Mucosa of rectum (tissue), 2 donors: ENCODE measurements at regions not wholly inside any gene's neighbourhood (a gene's known extent, or its start where the extent isn't known, plus 50 kb on each side); places are given as distances from the start of the nearest gene placed in this dataset.
"Not testable (repeated sequence)": the region's sequence is repeated elsewhere in the genome, so short reads cannot be mapped to it uniquely, and the experiment has no call there.

Experiments used
- H3K27ac ChIP-seq, 2 donors: one replicate each; pipeline ENCODE4 v1.7.0; 2013; ENCODE audit warnings: inconsistent platforms in 2 of 2, low read depth in 2 of 2, low read length in 2 of 2
- H3K27me3 ChIP-seq, 2 donors: one replicate each; pipeline ENCODE4 v1.7.0; 2013; ENCODE audit warnings: low read length in 2 of 2; ENCODE audit not compliant: control insufficient read depth in 2 of 2, insufficient read depth in 2 of 2
- H3K36me3 ChIP-seq, 2 donors: one replicate each; pipeline ENCODE4 v1.7.0; 2013; ENCODE audit warnings: low read length in 2 of 2; ENCODE audit not compliant: control insufficient read depth in 2 of 2, insufficient read depth in 2 of 2
- H3K4me1 ChIP-seq, 2 donors: one replicate each; pipeline ENCODE4 v1.7.0; 2013; ENCODE audit warnings: low read length in 2 of 2, mild to moderate bottlenecking in 1 of 2; ENCODE audit not compliant: control insufficient read depth in 2 of 2, insufficient read depth in 2 of 2
- H3K4me3 ChIP-seq, 2 donors: one replicate each; pipeline ENCODE4 v1.7.0; 2013; ENCODE audit warnings: low read length in 2 of 2
- H3K9ac ChIP-seq, 2 donors: one replicate each; pipeline ENCODE4 v1.7.0; 2013; ENCODE audit warnings: low read length in 2 of 2, low read depth in 1 of 2, mild to moderate bottlenecking in 1 of 2
- H3K9me3 ChIP-seq, 2 donors: one replicate each; pipeline ENCODE4 v1.7.0; 2013; ENCODE audit warnings: low read length in 2 of 2; ENCODE audit not compliant: control insufficient read depth in 2 of 2
- donor health status: healthy.
- donor health status: Normal muscosa, but diverticular disease.

GRCh38 chr7:19882893-19883292 lies 109.5 kb upstream of the TMEM196 start:
- not testable (repeated sequence) for H3K9ac ChIP-seq, H3K9me3 ChIP-seq, H3K27me3 ChIP-seq, H3K36me3 ChIP-seq, H3K4me3 ChIP-seq, H3K4me1 ChIP-seq, H3K27ac ChIP-seq

- Histone ChIP-seq H3K9me3 (no peaks in the 10 kb centered on the region), H3K4me3 (no peak overlapping the region), H3K27ac (no peak overlapping the region), H3K4me1 (no peaks in the 10 kb centered on the region), H3K36me3 (no peaks in the 10 kb centered on the region), H3K9ac (no peak overlapping the region), H3K27me3 (no peaks in the 10 kb centered on the region)
Observed at GRCh38 chr7:19872094-19872493, 98.7 kb upstream of the TMEM196 start.

GRCh38 chr7:19871102-19871501 lies 97.7 kb upstream of the TMEM196 start:
- no peak overlapping the region for H3K9ac ChIP-seq
- no peaks in the 10 kb centered on the region for H3K36me3 ChIP-seq
- H3K27ac ChIP-seq, result no peak overlapping the region
- H3K4me3 ChIP-seq, result no peak overlapping the region
- H3K9me3 ChIP-seq, result no peaks in the 10 kb centered on the region
- no peaks in the 10 kb centered on the region for H3K27me3 ChIP-seq
- H3K4me1 ChIP-seq, result no peaks in the 10 kb centered on the region

- Histone ChIP-seq H3K9me3 (no peaks in the 10 kb centered on the region), H3K4me3 (no peak overlapping the region), H3K27ac (no peak overlapping the region), H3K4me1 (no peaks in the 10 kb centered on the region), H3K36me3 (no peaks in the 10 kb centered on the region), H3K27me3 (no peaks in the 10 kb centered on the region), H3K9ac (no peak overlapping the region)
Observed at GRCh38 chr7:19869979-19870378, 96.6 kb upstream of the TMEM196 start.

GRCh38 chr7:19853261-19853832 lies 79.9 kb upstream of the TMEM196 start:
- no peaks in the 10 kb centered on the region for H3K4me1 ChIP-seq
- H3K4me3 ChIP-seq, result no peak overlapping the region
- H3K9ac ChIP-seq, result no peak overlapping the region
- no peaks in the 10 kb centered on the region for H3K36me3 ChIP-seq
- H3K27me3 ChIP-seq, result no peaks in the 10 kb centered on the region
- no peak overlapping the region for H3K27ac ChIP-seq
- H3K9me3 ChIP-seq, result no peaks in the 10 kb centered on the region

GRCh38 chr7:19852192-19852591 lies 78.8 kb upstream of the TMEM196 start:
- H3K9me3 ChIP-seq, result no peaks in the 10 kb centered on the region
- no peaks in the 10 kb centered on the region for H3K36me3 ChIP-seq
- no peaks in the 10 kb centered on the region for H3K4me1 ChIP-seq
- no peak overlapping the region for H3K27ac ChIP-seq
- H3K27me3 ChIP-seq, result no peaks in the 10 kb centered on the region
- no peak overlapping the region for H3K4me3 ChIP-seq
- H3K9ac ChIP-seq, result no peak overlapping the region

GRCh38 chr7:19851504-19851903 lies 78.1 kb upstream of the TMEM196 start:
- Histone ChIP-seq H3K9ac (no peak overlapping the region), H3K4me3 (no peak overlapping the region), H3K27me3 (no peaks in the 10 kb centered on the region), H3K4me1 (no peaks in the 10 kb centered on the region), H3K36me3 (no peaks in the 10 kb centered on the region), H3K27ac (no peak overlapping the region), H3K9me3 (no peaks in the 10 kb centered on the region)

- H3K9me3 ChIP-seq, result no peaks in the 10 kb centered on the region
- H3K27me3 ChIP-seq, result no peaks in the 10 kb centered on the region
- H3K36me3 ChIP-seq, result no peaks in the 10 kb centered on the region
- H3K4me3 ChIP-seq, result no peak overlapping the region
- no peak overlapping the region for H3K9ac ChIP-seq
- no peaks in the 10 kb centered on the region for H3K4me1 ChIP-seq
- no peak overlapping the region for H3K27ac ChIP-seq
Observed at GRCh38 chr7:19834566-19834965, 61.1 kb upstream of the TMEM196 start.

- Histone ChIP-seq H3K9ac (no peak overlapping the region), H3K27me3 (no peaks in the 10 kb centered on the region), H3K4me1 (no peaks in the 10 kb centered on the region), H3K36me3 (no peaks in the 10 kb centered on the region), H3K9me3 (no peaks in the 10 kb centered on the region), H3K27ac (no peak overlapping the region), H3K4me3 (no peak overlapping the region)
Observed at GRCh38 chr7:19830604-19831003, 57.2 kb upstream of the TMEM196 start.
